ENCODE measurements at regions not wholly inside any gene's neighbourhood (a gene's known extent, or its start where the extent isn't known, plus 50 kb on each side); places are given as distances from the start of the nearest gene placed in this dataset.
"Not testable (repeated sequence)": the region's sequence is repeated elsewhere in the genome, so short reads cannot be mapped to it uniquely, and the experiment has no call there.

DNA sequence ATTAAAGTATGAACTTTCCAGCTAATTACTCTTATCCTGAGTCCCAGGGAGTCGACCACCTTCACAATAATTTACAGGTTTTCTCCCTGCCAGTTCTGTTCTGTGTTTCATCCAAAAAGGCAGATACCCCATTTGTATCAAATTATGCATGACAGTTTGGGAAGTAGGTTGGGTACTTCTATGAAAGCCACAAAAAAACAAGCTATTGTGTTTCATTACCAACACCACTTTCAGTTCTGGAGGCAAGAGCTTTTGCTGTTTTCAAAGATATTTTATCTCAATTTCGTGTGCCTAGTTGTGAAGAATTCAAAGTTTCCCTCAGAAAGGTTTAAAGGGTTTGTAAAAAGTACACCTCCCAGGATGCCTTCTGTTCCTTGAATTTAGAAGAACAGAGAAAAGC lies 557.4 kb downstream of the FLRT2 start:
- no peak for FAIRE-seq

DNA sequence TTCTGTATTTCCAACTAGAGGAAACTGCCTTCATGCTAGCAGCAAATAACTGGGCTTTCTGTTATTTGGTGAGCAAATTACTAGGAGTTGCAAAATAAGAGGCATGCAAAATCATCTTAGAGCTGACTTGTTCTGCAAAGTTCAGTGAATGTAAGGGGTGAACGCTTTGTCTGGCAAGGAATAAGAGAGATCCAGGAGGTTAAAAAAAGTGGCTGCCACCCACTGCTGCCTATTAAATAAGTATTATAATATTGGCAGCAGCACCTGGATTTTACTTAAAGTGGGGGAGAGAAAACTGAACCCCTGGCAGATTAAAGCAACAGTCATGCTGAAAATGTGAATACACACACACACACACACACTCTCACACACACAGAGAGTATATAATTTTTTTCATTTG lies 557.0 kb downstream of the FLRT2 start:
- no peak for FAIRE-seq

DNA sequence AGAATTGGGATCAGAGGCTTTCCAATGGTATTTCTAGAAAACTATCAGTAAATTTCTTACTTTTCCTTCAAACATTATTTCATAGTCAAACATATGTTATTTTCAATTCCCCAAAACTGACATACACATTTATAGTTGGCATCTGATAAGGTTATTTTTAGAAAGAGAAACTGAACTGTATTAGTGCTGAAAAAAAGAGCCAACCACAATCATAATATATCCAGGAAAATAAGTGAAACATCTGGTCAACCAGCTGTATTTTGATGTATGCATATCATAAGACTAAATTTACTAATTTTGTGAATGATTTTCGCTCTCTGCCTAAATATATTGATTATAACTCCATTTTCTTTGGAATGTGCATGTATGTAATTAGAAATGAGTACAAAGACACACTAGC lies 554.2 kb downstream of the FLRT2 start:
- FAIRE-seq = no peak

DNA sequence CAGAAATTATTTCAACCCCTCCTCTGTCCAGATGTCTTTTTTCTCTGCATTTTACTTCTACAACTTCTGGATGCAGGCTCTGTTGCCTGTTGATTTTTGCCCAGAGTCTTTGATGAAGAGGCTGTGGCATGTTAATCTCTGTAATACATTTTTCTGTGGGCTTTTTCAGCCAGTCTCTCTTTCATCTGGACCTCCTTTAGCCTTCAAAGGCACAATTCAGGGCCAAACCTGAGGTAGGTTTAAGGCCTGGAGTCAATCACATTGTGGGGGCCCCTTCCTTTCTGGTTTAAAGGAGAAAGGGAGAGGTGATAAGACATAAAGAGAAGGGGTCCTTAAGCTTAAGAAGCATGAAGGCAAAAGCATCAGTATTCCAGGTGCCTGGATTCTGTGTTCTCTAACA lies 553.7 kb downstream of the FLRT2 start:
- no peak for FAIRE-seq

DNA sequence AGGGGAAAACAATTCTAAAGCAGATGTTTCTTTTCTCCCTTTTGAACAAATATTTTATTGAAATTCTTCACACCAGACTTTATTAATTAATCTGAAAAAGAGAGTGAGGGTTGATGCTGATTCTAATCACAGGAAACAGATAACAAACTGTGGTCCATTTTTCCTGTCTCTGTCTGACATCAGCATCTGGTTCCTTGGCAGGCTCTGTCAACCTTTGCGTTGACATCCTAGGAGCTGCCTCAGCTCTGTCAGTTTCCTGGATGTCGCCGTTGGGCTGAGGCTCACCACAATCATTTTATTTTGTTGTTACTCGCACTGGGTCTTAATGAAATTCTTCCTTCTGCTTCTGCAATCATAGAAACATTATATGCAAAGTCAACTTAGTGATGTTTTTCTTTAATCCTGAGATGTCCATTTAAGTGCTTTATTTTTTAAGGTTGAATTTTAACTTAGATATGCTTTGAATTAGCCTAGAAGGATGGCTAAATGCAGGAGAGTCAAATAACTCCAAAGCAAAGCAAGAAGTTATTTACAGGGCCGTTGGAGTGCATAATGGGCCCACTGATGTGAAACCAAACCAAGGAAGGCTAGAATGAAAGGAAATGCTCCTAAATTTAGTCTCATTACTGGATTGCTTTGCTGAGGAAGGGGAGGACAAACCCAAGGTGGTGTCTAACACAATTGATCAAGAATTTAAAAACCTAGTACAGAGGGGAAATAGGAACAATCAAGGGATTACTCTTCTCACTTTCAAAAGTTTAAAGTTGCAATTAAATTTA lies 542.4 kb downstream of the FLRT2 start:
- FAIRE-seq = no peak

DNA sequence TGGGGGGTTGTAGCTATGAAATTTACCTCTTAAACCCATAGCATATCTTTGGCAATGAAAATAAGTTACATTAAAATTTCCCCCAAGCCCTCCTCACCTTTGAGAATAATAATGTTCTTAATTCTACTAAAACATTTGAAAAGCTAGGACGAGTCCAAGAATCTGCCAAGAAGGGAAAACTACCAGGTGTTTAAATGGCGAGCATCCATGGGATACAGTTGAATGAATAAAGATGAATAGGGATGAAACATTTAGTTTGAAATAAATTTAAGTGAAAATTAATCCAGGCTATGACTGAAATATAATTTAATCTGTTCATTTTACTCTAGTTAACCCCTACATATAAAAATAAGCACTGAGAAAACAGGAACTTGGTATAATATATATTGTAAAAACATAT lies 536.7 kb downstream of the FLRT2 start:
- no peak for FAIRE-seq

DNA sequence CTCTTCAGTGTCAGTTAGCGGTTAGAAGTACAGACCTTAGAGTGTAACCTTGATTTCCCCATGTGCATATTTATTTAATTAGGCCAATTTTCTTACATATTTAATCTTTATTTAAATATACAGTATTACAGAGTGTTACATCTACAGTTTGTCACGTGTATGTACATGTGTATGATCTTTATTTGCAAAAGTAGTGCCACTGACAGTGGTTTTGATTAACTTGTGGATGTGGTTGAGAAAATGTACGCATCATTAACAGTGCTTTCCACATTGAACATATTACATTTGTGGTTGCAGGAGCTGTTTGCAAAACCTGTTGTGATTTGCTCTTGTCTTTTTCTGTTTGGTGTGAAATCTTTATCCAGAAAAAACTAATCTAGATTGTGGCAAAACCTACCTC lies 535.5 kb downstream of the FLRT2 start:
- FAIRE-seq = no peak

DNA sequence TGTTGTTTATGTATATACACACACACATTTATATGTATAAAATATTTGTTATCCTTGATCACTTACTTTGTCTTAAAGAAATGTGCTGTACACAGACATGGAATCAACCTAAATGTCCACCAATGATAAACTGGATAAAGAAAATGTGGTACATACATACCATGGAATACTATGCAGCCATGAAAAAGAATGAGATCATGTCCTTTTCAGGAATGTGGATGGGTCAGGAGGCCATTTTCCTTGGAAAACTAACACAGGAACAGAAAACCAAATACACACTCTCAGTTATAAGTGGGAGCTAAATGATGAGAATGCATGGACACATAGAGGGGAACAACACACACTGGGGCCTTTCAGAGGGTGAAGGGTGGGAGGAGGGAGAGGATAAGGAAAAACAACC lies 534.7 kb downstream of the FLRT2 start:
- FAIRE-seq = not testable (repeated sequence)

DNA sequence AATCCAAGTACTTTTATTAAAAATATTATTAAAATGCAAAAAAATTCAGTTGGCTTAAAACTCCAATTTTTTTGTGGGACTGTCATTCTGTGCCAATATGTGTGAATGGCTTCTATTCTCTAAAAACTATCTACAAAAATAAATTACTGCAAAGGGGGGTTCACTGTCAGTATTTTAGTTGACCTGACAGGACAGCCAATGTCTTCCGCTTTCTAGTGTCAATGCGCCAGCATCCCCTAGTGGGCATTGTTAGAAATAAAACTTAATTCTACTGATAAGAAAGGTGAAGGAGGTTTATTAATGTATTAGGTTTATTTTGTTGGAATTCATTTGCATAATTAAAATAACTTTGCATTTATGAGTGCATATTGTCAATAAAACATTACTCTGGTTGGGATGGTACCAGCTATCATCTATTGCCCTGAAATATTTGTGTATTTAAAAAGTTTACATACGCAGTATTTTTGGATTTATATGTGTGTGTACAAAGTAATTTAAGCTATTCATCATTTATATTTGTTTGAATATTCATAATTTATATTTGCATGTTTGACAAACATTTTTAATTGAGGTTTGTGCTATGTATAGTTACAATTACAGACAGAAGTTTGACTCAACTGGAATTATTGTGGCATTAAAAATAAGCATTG lies 527.2 kb downstream of the FLRT2 start:
- FAIRE-seq = peak; percentile 61

DNA sequence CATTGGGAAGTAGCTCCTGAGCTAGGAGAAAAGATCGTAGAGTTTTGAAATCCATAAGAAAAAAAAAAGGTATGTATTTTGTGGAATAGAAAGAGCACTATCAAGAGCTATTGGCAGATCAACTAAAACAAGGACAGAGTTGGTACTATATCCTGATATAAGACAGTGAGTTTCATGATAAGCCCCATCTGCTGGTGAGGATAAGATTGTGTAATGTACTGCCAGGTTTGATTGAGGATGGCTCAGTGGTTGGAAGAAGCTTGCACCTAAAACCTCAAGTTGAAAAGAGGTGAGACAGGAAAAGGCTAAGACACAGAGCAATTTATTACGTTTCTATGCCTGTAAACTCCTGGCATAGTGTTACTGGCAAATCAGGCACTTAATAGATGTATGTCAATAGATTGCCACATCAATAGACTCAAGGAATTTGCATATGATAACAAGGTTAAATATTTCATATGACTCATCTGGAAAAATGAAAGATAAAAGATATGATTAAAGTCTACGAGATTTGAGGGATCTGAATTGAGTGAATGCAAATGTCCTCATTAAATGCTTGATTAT lies 525.6 kb downstream of the FLRT2 start:
- no peak for FAIRE-seq

DNA sequence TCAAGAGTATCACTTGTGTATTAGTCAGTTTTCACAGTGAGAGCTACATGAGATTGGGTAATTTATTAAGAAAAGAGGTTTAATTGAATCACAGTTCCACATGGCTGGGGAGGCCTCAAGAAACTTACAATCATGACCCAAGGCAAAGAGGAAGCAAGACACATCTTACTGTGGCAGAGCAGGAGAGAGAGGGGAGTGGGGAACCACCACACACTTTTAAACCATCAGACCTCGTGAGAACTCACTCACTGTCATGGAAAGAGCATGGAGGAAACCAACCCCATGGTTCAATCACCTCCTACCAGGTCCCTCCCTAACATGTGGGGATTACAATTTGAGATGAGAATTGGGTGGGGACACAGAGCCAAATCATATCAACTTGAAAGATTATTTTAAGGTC lies 522.9 kb downstream of the FLRT2 start:
- FAIRE-seq = no peak

DNA sequence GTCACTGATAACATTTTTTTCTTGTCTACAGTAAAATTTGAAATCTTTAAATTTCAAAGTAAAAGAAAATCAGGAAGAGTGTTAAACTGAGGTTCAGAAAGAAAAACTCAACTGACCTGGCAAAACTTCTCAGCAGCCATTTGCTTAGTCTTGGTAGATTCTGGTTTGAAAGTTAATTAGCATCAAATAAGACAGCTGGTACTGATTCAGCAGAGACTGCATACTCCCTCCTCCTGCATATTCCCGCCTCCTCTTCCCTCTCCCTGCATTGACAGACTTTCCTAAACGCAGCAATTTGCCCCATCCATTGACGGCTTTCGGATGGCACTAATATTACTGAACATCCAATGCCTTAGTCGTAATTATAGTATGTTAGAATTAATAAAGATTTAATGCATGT lies 520.8 kb downstream of the FLRT2 start:
- no peak for FAIRE-seq

DNA sequence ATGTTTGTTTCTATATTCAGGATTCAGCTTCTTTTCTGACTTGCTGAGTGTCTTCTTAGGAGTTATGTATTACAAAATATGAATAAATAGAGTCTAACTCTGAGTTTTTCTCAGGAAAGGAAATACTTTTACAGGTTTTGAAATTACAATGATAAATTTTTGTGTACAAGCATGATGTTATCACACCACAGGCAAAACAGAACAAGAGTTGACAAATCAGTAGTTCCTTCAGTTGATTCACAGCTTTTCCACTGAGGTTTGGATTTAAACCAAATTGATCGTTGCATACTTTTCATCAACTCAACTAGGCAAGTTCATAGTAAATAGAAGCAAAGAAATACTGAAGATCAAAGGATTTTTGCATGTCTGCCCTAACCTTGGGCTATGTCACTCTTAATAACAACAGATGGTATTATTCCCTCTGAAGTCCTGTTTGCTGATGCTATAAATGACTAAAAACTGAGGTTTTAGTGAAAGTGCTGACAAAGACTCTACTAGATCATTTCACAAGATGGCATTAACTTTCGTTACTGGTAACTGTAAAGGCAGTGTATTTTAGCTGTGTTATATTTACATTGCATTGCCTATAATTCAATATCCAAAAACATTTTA lies 520.2 kb downstream of the FLRT2 start:
- FAIRE-seq = no peak

DNA sequence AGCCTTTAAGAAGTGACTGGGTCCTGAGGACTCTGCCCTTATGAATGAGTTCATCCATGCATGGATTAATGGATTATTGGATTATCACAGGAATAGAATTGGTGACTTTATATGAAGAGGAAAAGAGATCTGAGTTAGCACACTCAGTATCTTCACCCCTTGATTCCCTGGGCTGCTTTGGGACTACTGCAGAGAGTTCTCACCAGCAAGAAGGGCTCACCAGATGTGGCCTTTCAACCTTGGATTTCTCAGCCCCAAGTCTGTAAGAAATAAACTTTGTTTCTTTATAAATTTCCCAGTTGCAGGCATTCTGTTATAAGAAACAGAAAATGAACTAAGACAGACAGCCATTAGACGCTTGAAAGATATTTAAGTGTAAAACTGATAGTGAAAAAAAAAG lies 509.2 kb downstream of the FLRT2 start:
- no peak for FAIRE-seq

DNA sequence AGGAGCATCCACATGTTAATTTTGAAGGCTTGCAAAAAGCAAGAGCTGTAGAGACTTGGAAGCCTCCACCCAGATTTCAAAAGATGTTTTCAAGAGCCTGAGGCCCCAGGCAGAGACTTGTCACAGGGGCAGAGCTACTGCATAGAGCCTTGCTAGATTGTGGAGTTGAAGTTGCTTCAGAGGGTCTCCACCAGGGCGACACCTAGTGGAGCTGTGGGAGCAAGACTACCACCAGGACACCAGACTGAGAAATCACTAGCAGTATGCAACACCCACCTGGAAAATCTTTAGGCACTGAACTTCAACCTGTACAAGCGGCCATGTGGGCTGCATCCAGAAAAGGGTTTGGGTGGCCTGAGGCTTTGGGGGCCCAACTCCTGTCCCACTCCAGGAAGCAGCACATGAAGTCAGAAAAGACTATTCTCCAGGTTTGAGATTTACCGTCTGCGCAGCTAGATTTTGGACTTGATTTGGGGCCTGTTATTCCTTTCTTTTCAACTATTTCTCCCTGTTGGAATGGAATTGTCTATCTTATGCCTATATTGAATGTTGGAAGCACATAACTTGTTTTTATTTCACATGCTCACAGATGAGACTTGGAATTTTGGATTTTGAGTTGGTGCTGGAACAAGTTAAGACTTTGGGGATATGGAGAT lies 508.6 kb downstream of the FLRT2 start:
- FAIRE-seq = no peak

DNA sequence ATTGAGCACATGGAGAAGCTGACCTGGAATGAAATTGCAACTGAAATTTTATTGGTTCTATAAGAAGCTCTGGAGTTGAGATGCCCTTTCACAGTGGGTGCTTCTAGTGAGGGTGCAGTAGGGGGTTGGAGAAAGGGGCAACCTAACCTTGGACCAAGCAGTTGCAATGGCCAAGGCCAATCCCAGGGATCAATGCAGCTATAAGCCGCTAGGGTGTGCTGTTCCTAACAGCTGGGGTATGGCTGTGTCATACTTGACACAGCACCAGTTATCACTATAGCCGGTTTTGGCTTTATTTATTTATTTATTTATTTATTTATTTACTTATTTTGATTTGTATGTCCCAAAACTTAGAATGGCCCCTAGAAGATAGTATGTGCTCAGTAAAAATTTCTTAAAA lies 505.9 kb downstream of the FLRT2 start:
- FAIRE-seq = no peak

DNA sequence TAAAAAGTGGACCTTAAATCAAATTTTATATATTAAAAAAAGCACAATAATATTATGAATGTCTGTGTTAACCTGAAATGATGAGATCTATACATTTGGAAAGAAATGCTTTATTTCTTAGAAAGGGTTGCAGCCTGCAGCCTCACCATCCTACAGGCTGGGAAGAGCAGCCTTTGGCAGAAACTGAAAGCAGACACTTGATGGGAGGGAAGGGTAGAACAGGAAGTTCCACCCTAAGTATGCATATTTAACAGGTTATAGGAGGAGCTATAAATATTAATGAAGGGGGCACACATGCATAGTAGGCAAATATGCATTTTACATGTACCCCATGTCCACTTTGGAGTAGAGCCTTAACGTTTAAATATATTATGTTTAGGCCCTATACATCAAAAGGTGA lies 498.0 kb downstream of the FLRT2 start:
- FAIRE-seq = no peak

DNA sequence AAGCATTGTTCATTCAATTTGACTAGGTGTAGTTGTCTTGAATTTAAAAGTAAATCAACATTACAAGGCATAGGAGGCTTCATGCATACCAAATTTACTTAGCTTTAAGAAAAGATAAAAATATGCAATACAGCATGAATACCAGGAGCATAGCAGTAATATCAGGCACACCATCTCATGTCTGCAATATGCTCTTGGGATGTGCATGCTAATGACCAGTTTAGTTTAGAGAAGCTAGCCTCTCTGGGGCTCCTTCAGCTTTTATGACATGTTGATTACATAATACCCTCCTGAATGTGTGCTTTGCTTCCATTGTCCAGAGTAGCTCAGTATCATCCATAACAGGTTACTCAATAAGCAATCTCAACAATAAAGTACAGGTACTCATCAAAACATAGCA lies 497.2 kb downstream of the FLRT2 start:
- FAIRE-seq = no peak

DNA sequence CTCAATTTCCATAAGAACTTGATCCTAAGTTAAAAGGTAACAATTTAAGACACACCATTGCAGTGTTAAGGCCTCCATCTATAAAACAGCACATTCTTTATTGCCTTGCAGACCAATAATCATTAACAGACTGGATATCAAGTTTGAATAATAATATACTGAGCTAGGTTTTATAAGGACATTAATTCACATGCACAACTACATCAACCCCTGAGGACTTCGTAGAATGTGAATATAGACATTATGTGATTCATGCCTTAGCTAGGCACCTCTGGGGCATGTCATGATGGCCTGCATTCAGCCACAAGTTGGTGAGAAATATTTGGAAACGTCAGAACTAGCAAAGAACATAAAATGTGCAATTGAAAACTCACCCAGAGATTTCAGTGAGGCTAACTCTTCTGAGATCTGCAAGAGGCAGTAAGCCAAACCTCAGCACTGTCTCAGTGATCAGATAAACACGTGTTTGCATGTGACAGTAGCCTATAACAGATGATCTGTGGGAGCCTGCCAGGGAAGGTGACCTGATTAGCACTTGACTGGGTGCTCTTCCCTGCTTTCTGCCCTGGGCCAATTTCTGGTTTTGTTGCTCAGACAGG lies 492.2 kb downstream of the FLRT2 start:
- FAIRE-seq = no peak

DNA sequence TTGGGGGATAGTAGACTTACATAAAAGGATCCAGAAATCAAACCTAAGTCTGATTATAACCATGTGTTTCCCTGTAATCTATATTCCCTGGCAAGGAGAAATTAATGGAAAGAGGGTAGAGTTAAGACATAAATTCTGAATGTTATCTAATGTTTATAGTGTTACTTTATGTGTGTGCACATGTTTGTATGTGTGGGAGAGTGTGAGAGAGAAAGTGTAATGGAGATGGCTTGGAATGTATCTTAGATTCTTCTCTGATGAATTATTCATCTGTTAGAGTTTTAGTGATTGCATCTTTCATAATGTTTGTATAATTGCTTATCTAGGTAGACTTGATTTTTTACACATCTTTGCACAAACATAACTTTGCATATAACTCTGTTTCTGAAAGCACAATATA lies 490.9 kb downstream of the FLRT2 start:
- no peak for FAIRE-seq

DNA sequence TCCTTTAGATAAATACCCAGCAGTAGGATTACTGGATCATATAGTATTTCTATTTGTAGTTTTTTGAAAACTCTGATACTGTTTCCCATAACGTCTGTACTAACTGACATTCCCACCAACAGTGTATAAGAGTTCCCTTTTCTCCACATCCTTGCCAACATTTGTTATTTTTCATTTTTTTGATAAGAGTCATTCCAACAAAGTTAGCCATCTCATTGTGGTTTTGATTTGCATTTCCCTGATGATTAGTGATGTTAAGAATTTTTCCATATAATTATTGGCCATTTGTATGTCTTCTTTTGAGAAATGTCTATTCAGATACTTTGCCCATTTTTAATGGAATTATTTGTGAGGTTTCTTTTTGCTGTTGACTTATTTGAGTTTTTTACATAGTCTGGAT lies 486.0 kb downstream of the FLRT2 start:
- FAIRE-seq = no peak

DNA sequence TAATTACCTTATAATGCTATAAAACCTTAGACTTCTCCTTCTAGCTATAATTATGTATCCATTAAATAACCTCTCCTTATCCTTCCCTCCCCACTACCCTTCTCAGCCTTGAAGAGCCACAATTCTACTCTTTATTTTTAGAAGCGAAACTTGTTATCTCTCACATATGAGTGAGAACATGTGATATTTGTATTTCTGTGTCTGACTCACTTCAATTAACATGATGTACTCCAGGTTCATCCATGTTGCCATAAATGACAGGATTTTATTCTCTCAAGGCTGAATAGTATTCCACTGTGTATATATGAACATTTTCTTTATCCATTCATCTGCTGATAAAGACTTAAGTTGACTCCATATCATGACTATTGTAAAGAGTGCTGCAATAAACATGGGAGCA lies 485.6 kb downstream of the FLRT2 start:
- FAIRE-seq = no peak

DNA sequence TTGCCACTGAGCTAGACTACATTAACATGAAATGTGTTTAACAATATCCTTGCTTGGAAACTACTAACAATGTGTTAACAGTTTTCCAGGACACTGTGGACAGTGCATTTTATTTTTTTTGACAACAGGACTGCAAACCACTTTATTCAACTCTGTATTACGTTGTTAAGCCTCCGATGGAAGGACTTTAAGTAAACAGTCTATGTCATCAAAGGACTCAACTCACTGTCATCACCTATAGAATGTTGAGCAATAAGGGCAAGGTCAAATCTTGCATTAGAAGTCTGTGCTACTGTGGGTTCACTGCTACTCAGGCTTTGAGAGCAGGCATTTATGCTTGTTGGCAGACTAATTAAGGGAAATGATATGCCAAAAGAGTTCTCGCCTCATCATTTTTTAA lies 483.7 kb downstream of the FLRT2 start:
- FAIRE-seq = no peak
